Osteoblast (primary cell): ENCODE measurements at regions not wholly inside any gene's neighbourhood (a gene's known extent, or its start where the extent isn't known, plus 50 kb on each side); places are given as distances from the start of the nearest gene placed in this dataset.
A peak's percentile ranks its signal among the peaks of the same experiment; 100 is the strongest.

Experiments
- DNase-seq: peaks from one replicate; pipeline ENCODE4 v3.0.0; 2011; ENCODE audit warnings: low spot score, mixed read lengths; ENCODE audit not compliant: insufficient read length; ENCODE audit errors: missing footprints
- H2AFZ ChIP-seq: 2 replicates; pipeline ENCODE4 v1.6.0; 2011; ENCODE audit warnings: mild to moderate bottlenecking, low read length
- H3K27ac ChIP-seq: 2 replicates; pipeline ENCODE4 v1.5.1; 2011; ENCODE audit warnings: mild to moderate bottlenecking, low read depth, low read length, moderate library complexity
- H3K27me3 ChIP-seq: 2 replicates; pipeline ENCODE4 v1.6.0; 2012; ENCODE audit warnings: mild to moderate bottlenecking, control low read depth, inconsistent platforms, low read length, moderate library complexity; ENCODE audit not compliant: insufficient read depth
- H3K36me3 ChIP-seq: 2 replicates; pipeline ENCODE4 v1.5.1; 2011; ENCODE audit warnings: mild to moderate bottlenecking, low read length, control low read depth, moderate library complexity; ENCODE audit not compliant: insufficient read depth
- H3K4me1 ChIP-seq: 2 replicates; pipeline ENCODE4 v1.5.1; 2011; ENCODE audit warnings: mild to moderate bottlenecking, low read length, control low read depth, moderate library complexity; ENCODE audit not compliant: insufficient read depth
- H3K4me2 ChIP-seq: 2 replicates; pipeline ENCODE4 v1.6.0; 2011; ENCODE audit warnings: mild to moderate bottlenecking, low read length; ENCODE audit not compliant: insufficient read depth
- H3K4me3 ChIP-seq: fragments of 200-600 bp; sonication (generic); 3 replicates; pipeline ENCODE4 v1.5.1; 2012; ENCODE audit warnings: mild to moderate bottlenecking, low read length, inconsistent platforms; ENCODE audit not compliant: insufficient read depth
- H3K79me2 ChIP-seq: 2 replicates; pipeline ENCODE4 v1.6.0; 2012; ENCODE audit warnings: mild to moderate bottlenecking, low read length, control low read depth, inconsistent platforms; ENCODE audit not compliant: insufficient read depth
- H3K9me3 ChIP-seq: 2 replicates; pipeline ENCODE4 v1.5.1; 2011; ENCODE audit warnings: low read depth, low read length, control low read depth
- H4K20me1 ChIP-seq: 2 replicates; pipeline ENCODE4 v1.6.0; 2012; ENCODE audit warnings: mild to moderate bottlenecking, low read length, control low read depth; ENCODE audit not compliant: insufficient read depth
- CTCF ChIP-seq: IDR thresholded peaks from 2 replicates; pipeline ENCODE4 v1.5.1; 2011; ENCODE audit warnings: mild to moderate bottlenecking, low read depth, low read length, moderate library complexity; ENCODE audit errors: extremely low read depth

DNA sequence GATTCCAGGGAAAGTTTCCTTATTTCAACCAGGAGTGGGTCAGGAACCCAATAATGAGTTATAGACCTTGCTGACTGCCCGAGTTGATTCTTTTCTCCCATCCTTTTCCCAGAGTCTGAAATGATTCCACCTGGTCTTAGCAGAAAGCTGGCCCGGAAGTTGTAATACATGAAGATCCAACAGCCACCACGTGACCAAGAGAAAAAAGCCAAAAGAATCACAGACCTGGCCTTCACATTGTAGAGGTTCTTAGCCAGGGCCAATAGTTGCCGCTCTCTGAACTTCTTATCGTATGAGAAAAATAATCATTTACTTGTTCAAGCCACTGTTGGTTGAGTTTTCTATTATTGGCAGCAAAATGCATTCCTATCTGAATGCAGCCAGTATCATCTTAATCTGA, 161.2 kb upstream of the HMGA2 start:
- Histone ChIP-seq H3K36me3 (no peaks in the 10 kb centered on the region), H3K79me2 (no peaks in the 10 kb centered on the region), H2AFZ (no peak overlapping the region), H3K4me3 (no peak overlapping the region), H3K27me3 (no peaks in the 10 kb centered on the region), H3K4me2 (no peak overlapping the region), H4K20me1 (no peaks in the 10 kb centered on the region), H3K9me3 (no peaks in the 10 kb centered on the region), H3K4me1 (peaks cover 19% of the 10 kb centered on the region), H3K27ac (peak overlapping the region; percentile 87)
- no peak for TF ChIP-seq CTCF
- no peak for DNase-seq

DNA sequence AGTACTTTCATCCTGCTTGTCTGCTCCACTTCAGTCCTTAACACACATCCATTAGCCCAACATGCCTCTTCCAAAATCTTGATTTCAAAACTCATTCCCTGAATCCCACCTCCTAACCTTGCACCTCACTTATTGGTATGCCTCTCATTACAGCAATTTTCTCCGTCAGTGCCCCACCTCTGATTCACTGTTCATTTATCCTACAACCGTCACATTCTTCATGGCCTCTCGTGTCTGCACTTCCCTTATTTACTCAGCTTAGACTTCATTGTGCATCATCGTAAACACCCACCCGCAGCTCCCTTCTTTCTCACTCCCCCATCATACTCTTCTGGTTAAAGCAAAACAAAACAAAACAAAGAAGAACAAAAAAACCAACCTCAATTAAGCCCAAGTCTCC, 160.6 kb upstream of the HMGA2 start:
- no peaks in the 10 kb centered on the region for H3K27me3 ChIP-seq
- H2AFZ ChIP-seq: peak overlapping the region; percentile 1
- H3K4me3 ChIP-seq: no peak overlapping the region
- DNase-seq: peak; percentile 49
- no peaks in the 10 kb centered on the region for H3K36me3 ChIP-seq
- no peak for TF ChIP-seq CTCF
- no peak overlapping the region for H3K4me2 ChIP-seq
- peaks cover 25% of the 10 kb centered on the region for H3K4me1 ChIP-seq
- H3K9me3 ChIP-seq: no peaks in the 10 kb centered on the region
- peak overlapping the region; percentile 87 for H3K27ac ChIP-seq
- H3K79me2 ChIP-seq: no peaks in the 10 kb centered on the region
- H4K20me1 ChIP-seq: no peaks in the 10 kb centered on the region

GRCh38 chr12:65664715-65665250, 159.5 kb upstream of the HMGA2 start:
- no peak for TF ChIP-seq CTCF
- no peak overlapping the region for H2AFZ ChIP-seq
- H3K4me1 ChIP-seq: peaks cover 36% of the 10 kb centered on the region
- H4K20me1 ChIP-seq: no peaks in the 10 kb centered on the region
- H3K4me3 ChIP-seq: no peak overlapping the region
- no peaks in the 10 kb centered on the region for H3K27me3 ChIP-seq
- H3K4me2 ChIP-seq: no peak overlapping the region
- H3K36me3 ChIP-seq: no peaks in the 10 kb centered on the region
- peak overlapping the region; percentile 87 for H3K27ac ChIP-seq
- no peaks in the 10 kb centered on the region for H3K79me2 ChIP-seq
- no peak for DNase-seq
- H3K9me3 ChIP-seq: no peaks in the 10 kb centered on the region

GRCh38 chr12:65665817-65666216, 158.5 kb upstream of the HMGA2 start:
- Histone ChIP-seq H3K4me3 (no peak overlapping the region), H3K36me3 (no peaks in the 10 kb centered on the region), H3K27me3 (no peaks in the 10 kb centered on the region), H3K9me3 (no peaks in the 10 kb centered on the region), H3K79me2 (no peaks in the 10 kb centered on the region), H4K20me1 (no peaks in the 10 kb centered on the region), H3K27ac (peak overlapping the region; percentile 93), H3K4me1 (peaks cover 45% of the 10 kb centered on the region), H3K4me2 (no peak overlapping the region), H2AFZ (no peak overlapping the region)
- TF ChIP-seq CTCF: no peak
- DNase-seq: no peak
